Activated CD4-positive, CD25-positive, alpha-beta regulatory T cell treated with anti-CD3 and anti-CD28 coated beads, Interleukin-2, amount 50 U/mL, for 24 hours (primary cell): ENCODE measurements at regions not wholly inside any gene's neighbourhood (a gene's known extent, or its start where the extent isn't known, plus 50 kb on each side); places are given as distances from the start of the nearest gene placed in this dataset.
"Not testable (repeated sequence)": the region's sequence is repeated elsewhere in the genome, so short reads cannot be mapped to it uniquely, and the experiment has no call there.

ENCODE experiments used
- ATAC-seq, 2 donors: fragments of 150-1000 bp; cut with Tn5 transposase; one replicate each; pipeline ENCODE4 v1.10.0; 2021; ENCODE audit warnings: mild to moderate bottlenecking in 1 of 2, moderate library complexity in 1 of 2

DNA sequence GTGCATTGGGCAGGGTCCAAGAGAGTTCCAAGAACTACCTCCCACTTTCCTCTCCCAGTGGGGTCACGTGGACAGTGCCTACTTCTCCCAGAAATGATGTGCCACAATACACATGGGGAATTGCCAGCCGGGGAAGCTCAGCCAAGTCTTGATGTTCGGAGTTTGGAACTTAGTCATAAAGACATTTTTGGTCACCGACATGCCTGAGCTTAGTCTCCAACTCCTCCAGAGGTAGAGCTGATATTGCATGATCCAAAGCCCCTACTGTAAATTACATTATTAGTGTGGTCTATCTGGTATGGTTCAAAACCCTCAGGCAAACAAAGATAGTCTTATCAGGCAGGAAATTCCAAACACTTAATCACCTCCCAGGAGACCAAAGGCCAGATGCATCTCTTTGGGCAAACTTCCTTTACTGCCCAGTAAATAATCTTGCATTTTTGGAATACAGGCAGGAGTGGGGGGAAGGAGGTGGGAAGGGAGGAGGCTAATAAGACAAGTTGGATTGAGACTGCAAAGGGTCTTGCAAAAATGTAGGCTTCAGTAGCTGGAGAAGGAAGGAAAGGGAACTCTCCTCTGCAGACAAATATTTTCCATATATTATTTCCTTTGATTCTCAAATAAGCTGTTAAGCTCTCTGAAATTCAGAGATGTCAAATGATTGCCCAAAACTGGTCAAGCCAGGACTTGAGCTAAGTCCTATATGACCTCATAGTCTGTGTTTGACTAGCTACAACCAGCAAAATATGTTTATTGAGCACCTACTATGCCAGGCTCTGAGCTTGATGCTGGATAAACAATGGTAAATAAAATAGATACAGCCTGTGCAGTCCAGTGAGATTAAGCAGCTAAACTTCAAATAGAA lies 99.4 kb downstream of the DRD1 start:
- no peak for ATAC-seq

DNA sequence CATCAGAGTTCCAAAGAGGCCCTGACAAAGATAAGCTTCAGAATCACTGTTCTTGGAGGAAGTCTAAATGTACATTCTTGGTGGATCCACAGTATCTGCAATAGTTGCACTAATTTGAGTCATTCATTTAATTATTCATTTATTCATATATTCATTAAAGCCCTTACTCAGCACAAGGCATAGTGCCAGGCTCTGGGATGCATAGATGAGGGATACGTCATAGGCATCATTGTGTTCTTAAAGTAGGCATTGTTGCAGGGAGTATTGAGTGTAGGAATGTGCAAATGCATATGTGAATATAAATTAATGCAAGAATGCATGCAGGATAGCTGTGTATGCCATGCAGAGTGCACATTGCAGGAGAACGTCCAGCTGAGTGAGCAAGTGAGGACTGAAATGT lies 100.7 kb downstream of the DRD1 start:
- ATAC-seq, result no peak

DNA sequence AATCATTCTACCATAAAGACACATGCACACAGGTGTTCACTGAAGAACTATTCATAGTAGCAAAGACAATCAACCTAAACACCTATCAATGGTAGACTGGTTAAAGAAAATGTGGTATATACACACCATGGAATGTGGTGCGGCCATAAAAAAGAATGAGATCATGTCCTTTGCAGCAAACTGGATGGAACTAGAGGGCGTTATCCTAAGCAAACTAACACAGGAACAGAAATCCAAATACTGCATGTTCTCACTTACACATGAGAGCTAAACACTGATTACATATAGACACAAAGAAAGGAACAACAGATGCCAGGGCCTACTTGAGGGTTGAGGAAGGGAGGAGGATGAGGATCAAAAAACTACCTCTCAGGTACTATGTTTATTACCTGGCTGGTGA lies 103.8 kb downstream of the DRD1 start:
- no peak for ATAC-seq

DNA sequence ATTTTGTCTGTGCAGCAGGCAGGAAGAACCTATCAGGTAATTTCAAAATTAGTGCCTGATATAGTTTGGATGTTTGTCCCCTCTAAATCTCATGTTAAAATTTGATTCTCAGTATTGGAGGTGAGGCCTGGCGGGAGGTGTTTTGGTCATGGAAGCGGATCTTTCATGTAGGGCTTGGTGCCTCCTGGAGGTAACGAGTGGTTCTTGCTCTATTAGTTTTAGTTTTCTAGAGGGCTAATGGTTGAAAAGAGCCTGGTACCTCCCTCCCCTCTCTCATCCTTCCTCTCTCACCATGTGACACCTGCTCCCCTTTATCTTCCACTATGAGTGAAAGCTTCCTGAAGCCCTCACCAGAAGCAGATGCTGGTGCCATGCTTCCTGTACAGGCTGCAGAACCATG lies 106.3 kb downstream of the DRD1 start:
- ATAC-seq, result no peak

DNA sequence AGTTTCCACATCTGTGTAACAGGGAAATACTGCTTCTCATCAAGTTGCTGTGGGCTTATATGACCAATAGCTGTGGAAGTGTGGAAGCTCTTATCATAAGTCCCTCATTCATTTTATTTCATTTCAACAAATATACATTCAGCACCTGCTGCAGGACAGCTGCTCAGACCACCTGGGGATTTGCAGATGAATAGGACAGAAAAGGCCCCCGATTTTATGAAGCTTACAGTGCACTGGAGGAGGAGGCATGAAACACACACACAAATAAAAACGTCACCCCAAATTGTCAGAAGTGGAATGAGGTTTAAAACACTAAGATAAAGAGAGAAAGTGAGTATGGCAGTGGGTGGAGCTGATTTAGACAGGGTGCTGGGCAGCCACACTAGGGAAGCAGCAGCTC lies 107.2 kb downstream of the DRD1 start:
- no peak for ATAC-seq

DNA sequence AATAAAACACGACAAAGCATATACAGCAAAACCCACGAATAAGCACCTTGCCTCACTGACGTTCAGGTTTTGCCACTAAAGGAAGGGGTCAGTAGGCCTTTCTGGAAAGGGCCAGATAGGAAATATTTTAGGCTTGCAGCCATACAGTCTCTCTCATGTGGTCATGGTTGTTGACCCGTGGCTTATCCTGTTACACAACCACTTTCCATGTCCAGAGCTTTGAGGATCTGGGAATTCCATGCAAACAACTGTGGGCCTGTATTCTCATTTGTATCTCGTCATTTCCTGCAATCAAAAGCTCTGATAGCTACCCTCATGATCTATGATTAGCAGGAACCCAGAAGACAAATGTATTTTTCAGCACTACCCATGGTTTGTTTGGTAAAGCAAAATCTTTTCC lies 108.3 kb downstream of the DRD1 start:
- no peak for ATAC-seq

DNA sequence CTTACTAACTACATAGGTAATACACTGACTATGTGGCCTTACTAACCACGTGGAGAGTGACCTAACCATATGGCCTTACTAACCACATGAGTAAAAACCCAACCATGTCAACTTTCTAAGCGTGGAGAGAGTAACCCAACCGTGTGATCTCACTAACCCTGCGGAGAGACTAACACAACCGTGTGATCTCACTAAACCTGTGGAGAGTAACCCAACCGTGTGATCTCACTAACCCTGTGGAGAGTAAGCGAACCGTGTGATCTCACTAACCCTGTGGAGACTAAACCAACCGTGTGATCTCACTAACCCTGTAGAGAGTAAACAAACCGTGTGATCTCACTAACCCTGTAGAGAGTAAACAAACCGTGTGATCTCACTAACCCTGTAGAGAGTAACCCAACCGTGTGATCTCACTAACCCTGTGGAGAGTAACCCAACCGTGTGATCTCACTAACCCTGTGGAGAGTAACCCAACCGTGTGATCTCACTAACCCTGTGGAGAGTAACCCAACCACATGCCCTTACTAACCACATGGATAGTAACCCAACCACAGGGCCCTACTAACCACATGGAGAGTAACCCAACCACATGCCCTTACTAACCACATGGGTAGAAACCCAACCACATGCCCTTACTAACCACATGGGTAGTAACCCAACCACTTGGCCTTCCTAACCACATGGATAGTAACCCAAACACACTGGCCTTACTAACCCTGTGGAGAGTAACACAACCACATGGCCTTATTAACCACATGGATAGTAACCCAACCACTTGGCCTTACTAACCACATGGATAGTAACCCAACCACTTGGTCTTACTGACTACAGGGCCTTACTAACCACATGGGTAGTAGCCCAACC lies 112.6 kb downstream of the DRD1 start:
- not testable (repeated sequence) for ATAC-seq

DNA sequence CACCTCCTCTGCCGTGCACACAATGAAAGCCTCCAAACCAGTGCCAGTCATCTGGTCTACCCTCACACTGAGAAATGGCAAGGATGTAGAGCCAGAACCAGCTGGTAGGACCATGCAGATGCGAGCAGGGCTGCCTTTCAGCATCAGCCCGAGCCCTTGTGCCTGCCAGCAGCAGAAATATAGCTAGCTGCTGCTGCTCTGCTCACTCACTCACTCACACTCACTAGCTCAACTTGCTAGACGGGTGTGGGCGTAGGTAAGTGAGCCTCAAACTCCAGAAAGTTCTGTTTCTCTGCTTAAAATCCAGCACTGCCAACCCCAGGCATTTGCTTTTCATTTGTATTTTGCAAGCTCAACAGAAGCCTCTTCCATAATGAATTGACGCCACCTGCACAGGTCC lies 114.0 kb downstream of the DRD1 start:
- ATAC-seq, result no peak

DNA sequence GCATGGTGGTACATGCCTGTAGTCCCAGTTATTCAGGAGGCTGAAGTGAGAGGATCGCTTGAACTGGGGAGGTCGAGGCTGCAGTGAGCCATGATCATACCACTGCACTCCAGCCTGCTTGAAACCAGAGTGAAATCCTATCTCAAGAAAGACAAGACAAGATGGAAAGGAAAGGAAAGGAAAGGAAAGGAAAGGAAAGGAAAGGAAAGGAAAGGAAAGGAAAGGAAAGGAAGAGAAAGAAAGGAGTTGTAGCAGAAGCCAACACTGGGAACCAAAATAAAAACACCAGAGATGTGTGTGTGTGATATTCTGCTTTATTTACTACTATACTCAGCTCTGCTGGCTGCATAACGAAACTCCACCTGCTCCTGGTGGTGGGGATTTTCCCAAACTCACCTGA lies 115.3 kb downstream of the DRD1 start:
- ATAC-seq, result no peak

DNA sequence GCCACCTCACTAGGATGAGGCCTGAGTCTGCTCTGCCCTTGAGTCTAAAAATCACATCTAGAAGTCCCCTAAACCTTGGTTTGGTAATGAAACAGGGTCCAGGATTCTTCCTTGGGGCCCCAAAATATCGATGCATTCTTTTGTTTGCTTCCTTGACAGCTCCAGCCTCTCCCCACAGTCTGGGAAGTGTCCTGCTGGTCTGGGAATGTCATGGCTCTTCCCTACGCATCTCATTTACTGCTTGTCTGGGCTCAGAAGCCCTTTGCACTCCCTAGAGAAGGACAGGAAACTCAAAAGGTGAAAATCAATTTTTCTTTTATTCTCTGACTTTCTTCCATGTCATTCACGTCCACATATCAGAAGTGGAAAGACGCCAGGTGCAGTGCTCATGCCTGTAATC lies 115.8 kb downstream of the DRD1 start:
- ATAC-seq, result no peak

DNA sequence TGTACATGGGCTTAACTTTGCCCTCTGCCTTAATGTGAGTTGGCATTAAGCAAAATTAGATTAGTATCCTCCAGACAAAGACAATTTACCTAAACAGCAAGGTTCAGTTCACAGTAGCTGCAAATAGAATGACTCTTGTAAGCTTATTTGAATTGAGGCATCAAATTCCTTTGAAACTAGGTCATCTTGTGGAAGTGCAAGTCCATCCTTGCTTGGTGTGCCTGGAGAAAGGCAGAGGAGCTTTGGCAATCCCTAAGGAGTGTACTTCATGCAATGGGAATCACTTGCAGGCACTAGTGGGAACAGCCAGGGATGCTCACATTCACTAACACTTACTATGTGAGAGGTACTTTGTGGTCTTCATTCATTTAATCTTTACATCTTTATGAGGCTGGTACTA lies 118.3 kb downstream of the DRD1 start:
- no peak for ATAC-seq

DNA sequence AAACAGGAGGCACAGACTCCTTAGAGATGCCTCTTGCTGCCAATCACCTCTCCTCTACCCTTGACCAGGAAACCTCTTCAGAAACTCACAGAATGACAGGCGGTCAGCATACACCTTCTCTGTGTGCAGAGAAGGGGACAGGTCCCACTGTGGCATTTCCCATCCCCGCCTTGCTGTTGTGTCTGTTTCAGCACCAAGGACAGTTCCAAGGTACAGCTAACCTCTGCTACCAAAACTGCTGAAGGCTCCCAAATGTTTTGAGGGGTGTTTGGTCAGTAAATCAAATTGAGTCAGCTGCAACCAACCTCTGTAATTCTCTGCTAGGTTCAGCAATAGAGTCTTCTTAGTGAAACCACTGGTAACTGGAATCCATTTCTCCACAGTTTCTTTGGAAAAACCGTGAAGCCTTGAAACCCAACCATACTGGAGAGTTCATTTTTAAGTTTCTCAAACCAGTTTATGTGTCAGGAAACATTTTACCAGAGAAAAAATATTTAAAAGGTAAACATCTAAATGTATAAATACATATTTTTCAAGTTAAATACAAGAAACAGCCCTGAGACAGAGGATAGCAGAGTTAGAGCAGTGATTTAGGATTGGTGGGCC lies 122.0 kb downstream of the DRD1 start:
- ATAC-seq, result no peak

DNA sequence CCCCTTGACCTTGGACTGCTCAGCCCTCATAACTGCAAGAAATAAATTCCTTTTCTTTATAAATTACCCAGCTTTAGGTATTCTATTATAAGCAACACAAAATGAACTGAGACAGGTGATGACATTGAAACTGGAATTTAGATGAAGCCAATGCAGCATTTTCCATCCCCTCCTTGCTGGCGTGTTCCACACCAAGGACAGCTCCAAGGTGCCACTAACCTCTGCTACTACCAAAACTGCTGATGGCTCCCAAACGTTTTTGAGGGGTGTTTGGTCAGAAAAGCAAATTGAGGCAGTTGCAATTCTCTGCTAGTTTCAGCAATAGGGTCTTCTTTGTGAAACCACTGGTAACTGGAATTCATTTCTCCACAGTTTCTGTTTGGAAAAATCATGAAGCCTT lies 124.8 kb downstream of the DRD1 start:
- ATAC-seq, result no peak

DNA sequence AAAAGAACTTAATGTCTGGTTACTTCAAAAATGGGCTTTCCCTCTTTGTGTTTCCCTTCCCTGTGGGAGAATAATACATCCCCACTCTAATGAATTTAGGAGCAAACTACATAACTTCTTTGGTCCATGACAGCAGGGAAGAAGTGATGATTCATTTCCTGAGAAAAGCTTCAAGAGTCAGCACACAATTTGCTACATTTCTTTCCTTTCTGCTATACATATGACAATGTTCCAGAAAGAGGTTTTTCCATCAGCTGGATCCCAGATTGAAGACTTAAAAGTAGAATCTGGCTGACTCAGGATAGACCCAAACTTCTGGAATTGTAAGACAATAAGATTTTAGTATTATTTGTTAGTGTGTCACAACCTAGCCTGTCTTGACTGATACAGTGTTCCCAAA lies 126.1 kb downstream of the DRD1 start:
- ATAC-seq, result no peak

DNA sequence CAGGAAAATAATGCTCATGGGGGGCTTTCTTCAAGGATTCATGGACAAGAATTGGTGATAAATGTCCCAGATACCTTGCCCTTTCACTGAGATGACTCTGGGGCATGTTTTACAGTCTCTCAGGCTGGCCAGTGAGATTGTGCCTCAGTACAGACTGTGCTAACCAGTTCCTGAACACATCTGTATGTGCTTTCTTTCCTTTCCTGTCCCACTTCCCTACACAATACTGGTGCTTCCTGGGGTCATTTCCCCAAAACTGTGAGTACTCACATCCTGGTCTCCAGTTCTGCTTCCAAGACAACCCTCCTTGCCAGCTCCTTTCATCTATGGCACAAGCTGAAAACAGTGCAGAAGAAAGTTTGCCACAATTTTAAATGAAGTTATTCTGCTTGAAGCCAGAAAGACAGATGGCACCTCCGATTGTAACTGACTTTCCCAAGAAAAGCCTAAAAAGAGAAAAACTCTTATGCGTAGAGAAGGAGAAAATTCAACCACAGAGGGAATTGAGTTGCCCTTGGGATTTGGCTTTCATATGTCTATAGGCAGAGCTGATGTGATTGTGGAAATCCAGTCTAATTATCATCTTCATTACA lies 134.7 kb downstream of the DRD1 start:
- ATAC-seq, result no peak

DNA sequence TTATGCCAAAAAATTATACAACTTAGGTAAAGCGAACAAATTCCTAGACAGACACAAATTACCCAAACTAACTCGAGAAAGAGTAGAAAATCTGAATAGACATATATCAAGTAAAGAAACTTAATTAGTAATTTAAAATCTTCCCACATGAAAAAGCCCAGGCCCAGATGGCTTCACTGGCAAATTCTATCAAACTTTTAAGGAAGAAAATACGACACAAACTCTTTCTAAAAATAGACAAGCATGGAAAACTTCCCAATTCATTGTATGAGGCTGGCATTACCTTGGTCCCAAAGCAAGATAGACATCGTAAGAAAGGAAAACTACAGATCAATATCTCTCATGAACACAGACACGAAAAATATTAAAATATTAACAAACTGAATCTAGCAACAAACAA lies 135.3 kb downstream of the DRD1 start:
- no peak for ATAC-seq

DNA sequence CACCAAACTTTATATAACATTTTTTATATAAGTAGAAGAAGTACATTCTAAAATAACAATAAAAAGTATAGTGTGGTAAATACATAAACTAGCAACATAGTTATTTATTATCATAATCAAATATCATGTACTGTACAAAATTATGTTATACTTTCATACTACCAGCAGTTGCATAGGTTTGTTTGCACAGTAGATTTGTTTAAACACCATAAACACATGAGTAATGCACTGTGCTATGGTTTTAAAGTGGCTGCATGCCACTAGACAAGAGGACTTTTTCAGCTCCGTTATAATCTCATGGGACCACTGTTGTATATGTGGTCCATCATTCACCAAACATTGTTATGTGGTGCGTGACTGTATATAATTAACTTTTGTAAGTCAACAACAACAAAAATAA lies 137.6 kb downstream of the DRD1 start:
- no peak for ATAC-seq

DNA sequence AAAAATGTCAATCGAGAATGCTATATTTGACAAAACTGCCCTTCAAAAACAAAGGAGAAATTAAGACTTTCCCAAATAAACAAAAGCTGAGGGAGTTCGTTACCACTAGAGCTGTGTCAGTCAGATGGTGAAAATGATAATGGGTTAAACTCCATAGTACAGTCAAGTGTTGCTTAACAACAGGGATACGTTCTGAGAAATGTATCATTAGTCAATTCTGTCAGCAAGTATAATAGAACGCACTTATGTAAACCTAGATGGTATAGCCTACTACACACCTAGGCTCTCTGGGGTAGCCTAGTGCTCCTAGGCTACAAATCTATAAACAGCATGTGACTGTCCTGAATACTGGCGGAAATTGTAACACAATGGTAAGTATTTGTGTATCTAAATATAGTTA lies 138.7 kb downstream of the DRD1 start:
- ATAC-seq, result no peak

DNA sequence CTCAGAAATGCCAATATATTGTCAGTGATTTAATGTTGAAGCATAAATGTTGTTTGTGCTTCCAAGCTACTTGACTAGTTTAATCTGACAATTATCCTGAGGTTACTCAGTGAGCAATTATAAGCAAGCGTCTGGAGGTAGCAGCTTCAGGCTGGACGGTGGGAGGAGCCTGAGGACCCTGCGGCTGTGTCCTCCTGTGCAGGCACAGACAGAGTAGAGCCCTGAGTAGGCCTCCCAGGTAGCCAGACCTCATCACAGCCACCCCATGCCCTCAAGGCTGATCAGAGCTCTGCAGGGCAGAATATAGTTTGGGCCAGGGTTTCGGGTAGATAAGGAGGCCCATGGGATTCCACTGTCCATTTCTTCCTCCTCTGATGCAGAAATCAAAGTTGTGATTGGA lies 153.6 kb downstream of the DRD1 start:
- ATAC-seq, result no peak

DNA sequence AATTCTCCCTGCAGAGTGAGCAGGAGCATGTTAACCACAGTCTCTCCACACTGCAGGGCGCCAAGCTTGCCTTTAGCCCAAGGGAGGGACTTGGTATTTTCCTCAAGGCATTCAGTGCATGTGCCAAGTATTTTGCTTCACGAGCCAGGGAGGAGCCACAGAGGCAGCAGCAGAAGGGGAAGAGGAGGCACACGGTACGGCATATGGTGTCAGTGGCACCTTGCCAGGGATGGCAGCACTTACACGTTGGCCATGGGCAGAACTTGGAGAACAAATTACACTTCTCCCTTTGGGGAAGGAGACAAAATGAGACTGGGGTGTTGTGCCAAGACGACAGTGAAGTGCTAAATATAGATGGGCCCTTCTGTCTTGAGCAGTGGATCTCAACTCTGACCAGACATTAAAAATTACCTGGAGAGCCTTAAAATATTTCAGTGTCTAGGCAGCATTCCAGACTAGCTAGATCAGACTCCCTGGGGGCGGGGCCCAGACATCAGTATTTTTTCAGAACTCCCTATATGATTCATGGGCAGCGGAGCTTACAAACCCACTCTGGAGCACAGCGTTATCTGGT lies 155.8 kb downstream of the DRD1 start:
- ATAC-seq, result no peak

DNA sequence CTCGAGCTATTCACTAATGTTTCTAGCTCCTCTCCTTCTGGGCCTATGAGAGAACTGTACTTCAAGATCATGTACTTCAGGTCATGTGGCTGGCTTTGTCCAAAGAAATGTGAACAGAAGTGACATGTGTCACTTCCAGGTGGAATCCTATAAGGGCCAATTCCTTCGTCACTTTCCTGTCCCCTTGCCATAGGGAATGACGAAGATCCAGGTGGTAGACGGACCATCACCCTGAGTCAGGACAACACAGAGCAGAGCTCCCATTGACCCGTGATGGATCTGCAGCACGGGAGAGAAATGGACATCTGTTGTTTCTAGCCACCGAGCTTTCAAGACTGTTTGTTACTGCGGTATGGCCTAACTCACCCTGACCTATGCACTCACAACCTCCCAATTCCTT lies 157.0 kb downstream of the DRD1 start:
- ATAC-seq, result no peak

DNA sequence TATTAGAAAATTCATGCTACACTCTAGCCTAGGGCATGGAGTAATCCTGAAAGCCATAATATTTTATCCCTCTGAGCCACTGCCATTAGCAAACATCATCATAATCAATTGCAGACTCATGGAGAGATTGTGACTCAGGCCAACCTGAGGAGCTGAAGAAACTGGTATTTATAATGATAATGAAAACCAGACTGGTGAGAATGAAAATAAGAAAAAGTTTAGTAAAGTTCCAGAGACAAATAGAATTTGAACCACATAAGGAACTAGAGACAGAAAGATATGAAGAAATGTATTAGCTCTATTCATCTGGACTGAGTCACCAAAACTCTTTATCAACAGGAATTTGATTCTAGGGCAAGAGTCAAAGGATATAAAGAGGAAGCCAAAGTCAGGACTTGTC lies 158.7 kb downstream of the DRD1 start:
- no peak for ATAC-seq

DNA sequence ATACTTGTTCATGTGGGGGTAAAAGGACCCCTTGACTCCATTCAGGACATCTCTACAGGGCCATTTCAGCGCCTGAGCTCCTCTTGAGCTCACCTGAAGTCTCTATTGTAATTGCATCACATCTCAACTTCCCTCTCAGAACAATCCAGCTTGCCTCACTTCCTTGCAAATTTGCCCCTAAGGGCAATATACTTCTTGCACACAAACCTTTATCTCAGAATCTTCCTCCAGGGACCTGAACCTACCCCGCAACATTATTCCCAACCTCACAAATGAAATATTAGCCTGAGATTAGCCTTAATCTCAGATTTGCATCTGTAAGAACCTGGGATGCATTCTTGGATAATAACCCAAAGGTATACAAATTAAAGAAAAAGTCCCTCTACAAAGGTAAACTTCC lies 159.2 kb downstream of the DRD1 start:
- no peak for ATAC-seq
